HCT116 (cell line): ENCODE measurements at regions not wholly inside any gene's neighbourhood (a gene's known extent, or its start where the extent isn't known, plus 50 kb on each side); places are given as distances from the start of the nearest gene placed in this dataset.

Experiments used
- ATAC-seq: fragments of 200-7000 bp; cut with Tn5 transposase; 2 replicates; pipeline ENCODE4 v1.9.1; 2020; ENCODE audit warnings: mild to moderate bottlenecking, moderate library complexity
- BruUV-seq: library from RNA; stranded (reverse); fragments of 400-500 nt; replicated peaks from 2 replicates; lab custom pipeline; 2021; lab: Mats Ljungman, UMichigan
- CTCF ChIA-PET: fragments of 300-600 bp; sonication (Branson Sonifier 250); formaldehyde crosslinking; loops from one replicate; lab custom pipeline; 2021; ENCODE audit warnings: antibody characterized with exemption; lab: Charles Lee
- POLR2A ChIA-PET: fragments of 300-600, 350-600 bp; sonication (Branson Sonifier 250); formaldehyde crosslinking; loops from one replicate; lab custom pipeline; 2021; ENCODE audit warnings: antibody characterized with exemption; lab: Charles Lee
- RAD21 ChIA-PET, 2 experiments: fragments of 300-600 bp; sonication (Branson Sonifier 250); formaldehyde crosslinking; loops; one replicate each; lab custom pipeline; 2023; ENCODE audit warnings: low total read pairs in 2 of 2; ENCODE audit not compliant: uncharacterized antibody in 2 of 2, unreplicated experiment in 2 of 2, low non-redundant PET in 1 of 2; lab: Charles Lee
- DNase-seq: peaks from one replicate; pipeline ENCODE4 v3.0.0-alpha.2; 2010; ENCODE audit warnings: low read depth, low spot score
- H2AFZ ChIP-seq: fragments of 200-600 bp; shearing (Covaris generic), sonication (generic); 2 replicates; pipeline ENCODE4 v1.6.1; 2017; ENCODE audit warnings: low read depth, mixed run types, mixed read lengths, antibody characterized with exemption, low read length; ENCODE audit not compliant: poor library complexity, severe bottlenecking
- H3K27ac ChIP-seq: 2 replicates; pipeline ENCODE4 v1.5.1; 2012; ENCODE audit warnings: low read depth, low read length
- H3K27me3 ChIP-seq: fragments of 200-600 bp; sonication (generic); 2 replicates; pipeline ENCODE4 v1.6.1; 2016; ENCODE audit warnings: mixed run types, low read length, mixed read lengths; ENCODE audit not compliant: insufficient read depth
- H3K36me3 ChIP-seq, 2 experiments: fragments of 200-500 bp in 1 of 2; fragments of 200-600 bp in 1 of 2; sonication (Bioruptor generic) in 1 of 2; sonication (generic) in 1 of 2; 2 replicates each; pipeline versions ENCODE4 v1.5.1 to v1.6.1; 2014 to 2016; ENCODE audit warnings: low read length in 2 of 2, inconsistent platforms in 1 of 2, mixed read lengths in 1 of 2, mixed run types in 1 of 2; ENCODE audit not compliant: insufficient read depth in 2 of 2, control insufficient read depth in 1 of 2
- H3K4me1 ChIP-seq, 2 experiments: fragments of 200-600 bp in 1 of 2; sonication (generic) in 1 of 2; 2 replicates each; pipeline versions ENCODE4 v1.5.1 to v1.6.1; 2012 to 2017; ENCODE audit warnings: low read length in 2 of 2, inconsistent platforms in 1 of 2, mild to moderate bottlenecking in 1 of 2, mixed read lengths in 1 of 2, mixed run types in 1 of 2, moderate library complexity in 1 of 2; ENCODE audit not compliant: insufficient read depth in 2 of 2, control insufficient read depth in 1 of 2
- H3K4me2 ChIP-seq: fragments of 200-600 bp; sonication (generic); 2 replicates; pipeline ENCODE4 v1.6.1; 2017; ENCODE audit warnings: mixed run types, low read length, mixed read lengths
- H3K4me3 ChIP-seq, 2 experiments: fragments of 200-600 bp in 1 of 2; sonication (generic) in 1 of 2; replicated peaks in 1 of 2; 2 replicates each; pipeline ENCODE4 v1.5.1; 2011 to 2016; ENCODE audit warnings: low read length in 2 of 2, control low read depth in 1 of 2, low read depth in 1 of 2, mild to moderate bottlenecking in 1 of 2, mixed read lengths in 1 of 2, mixed run types in 1 of 2
- H3K79me2 ChIP-seq: fragments of 200-600 bp; sonication (generic); 2 replicates; pipeline ENCODE4 v1.6.1; 2017; ENCODE audit warnings: mild to moderate bottlenecking, mixed run types, low read length, moderate library complexity, mixed read lengths; ENCODE audit not compliant: insufficient read depth
- H3K9ac ChIP-seq: fragments of 200-600 bp; sonication (generic); 2 replicates; pipeline ENCODE4 v1.6.1; 2016; ENCODE audit warnings: low read length, mixed read lengths
- H3K9me2 ChIP-seq: fragments of 200-600 bp; sonication (generic), shearing (Covaris generic); 2 replicates; pipeline ENCODE4 v1.6.1; 2017; ENCODE audit warnings: mixed run types, mild to moderate bottlenecking, moderate library complexity; ENCODE audit not compliant: insufficient read depth
- H3K9me3 ChIP-seq, 2 experiments: fragments of 200-500 bp in 1 of 2; fragments of 200-600 bp in 1 of 2; sonication (Bioruptor generic) in 1 of 2; sonication (generic) in 1 of 2; 2 replicates each; pipeline ENCODE4 v1.6.1; 2014 to 2017; ENCODE audit warnings: low read length in 2 of 2, mixed read lengths in 2 of 2, inconsistent platforms in 1 of 2, low read depth in 1 of 2, mild to moderate bottlenecking in 1 of 2, mixed run types in 1 of 2, moderate library complexity in 1 of 2; ENCODE audit not compliant: control insufficient read depth in 1 of 2, insufficient read depth in 1 of 2
- H4K20me1 ChIP-seq: fragments of 200-600 bp; sonication (generic), shearing (Covaris generic); 2 replicates; pipeline ENCODE4 v1.6.1; 2017; ENCODE audit warnings: mixed run types, mild to moderate bottlenecking, moderate library complexity; ENCODE audit not compliant: insufficient read depth
- ATF3 ChIP-seq: IDR thresholded peaks from 2 replicates; pipeline ENCODE4 v1.6.1; 2012
- CBX3 ChIP-seq: IDR thresholded peaks from 2 replicates; pipeline ENCODE4 v1.6.1; 2012; ENCODE audit warnings: low read depth
- CEBPB ChIP-seq: IDR thresholded peaks from 2 replicates; pipeline ENCODE4 v1.6.1; 2012; ENCODE audit warnings: low read depth
- CTCF ChIP-seq, 3 experiments: fragments of 200-600 bp in 1 of 3; sonication (generic) in 1 of 3; IDR thresholded peaks in 2 of 3; conservative IDR thresholded peaks in 1 of 3; 2 replicates each; pipeline ENCODE4 v1.5.1; 2012 to 2017; ENCODE audit warnings: low read depth in 2 of 3, low read length in 2 of 3, antibody characterized with exemption in 1 of 3, borderline replicate concordance in 1 of 3, control low read depth in 1 of 3, mild to moderate bottlenecking in 1 of 3, mixed read lengths in 1 of 3, mixed run types in 1 of 3, moderate library complexity in 1 of 3; ENCODE audit not compliant: insufficient read depth in 1 of 3
- ELF1 ChIP-seq: IDR thresholded peaks from 2 replicates; pipeline ENCODE4 v1.6.1; 2012; ENCODE audit warnings: low read depth, borderline replicate concordance
- EZH2 ChIP-seq: fragments of 200-600 bp; sonication (generic); IDR thresholded peaks from 2 replicates; pipeline ENCODE4 v1.6.1; 2017; ENCODE audit warnings: antibody characterized with exemption, mixed run types
- MAX ChIP-seq: IDR thresholded peaks from 2 replicates; pipeline ENCODE4 v1.6.1; 2012
- SP1 ChIP-seq: IDR thresholded peaks from 2 replicates; pipeline ENCODE4 v1.6.1; 2012; ENCODE audit warnings: low read depth
- ZBTB33 ChIP-seq: IDR thresholded peaks from 2 replicates; pipeline ENCODE4 v1.6.1; 2011; ENCODE audit warnings: mild to moderate bottlenecking, low read length, moderate library complexity; ENCODE audit not compliant: insufficient replicate concordance; ENCODE audit errors: extremely low read depth
- ZNF274 ChIP-seq: fragments of 200-500 bp; sonication (Bioruptor generic); IDR thresholded peaks from 2 replicates; pipeline ENCODE4 v1.6.1; 2014; ENCODE audit warnings: mild to moderate bottlenecking, low read depth, low read length, inconsistent platforms
- intact Hi-C: fragments of 100-400 bp; cut with micrococcal nuclease; formaldehyde crosslinking; loops from 2 replicates; pipeline ENCODE4 v1.10.0; 2022

- no peak for ATAC-seq
- no TSS peak for BruUV-seq
- Histone ChIP-seq H3K27me3 (no peaks in the 10 kb centered on the region), H2AFZ (no peak overlapping the region), H3K27ac (no peak overlapping the region), H3K9me3 (peaks cover 4 to 24% of the 10 kb centered on the region in 2 experiments; a peak in 2 of 4 replicates), H3K9ac (no peak overlapping the region), H3K9me2 (no peaks in the 10 kb centered on the region), H4K20me1 (no peaks in the 10 kb centered on the region), H3K4me1 (no peaks in the 10 kb centered on the region), H3K4me2 (no peak overlapping the region), H3K4me3 (no peak overlapping the region), H3K79me2 (no peaks in the 10 kb centered on the region), H3K36me3 (no peaks in the 10 kb centered on the region)
- ChIA-PET CTCF (no interaction called here), RAD21 (no interaction called here), POLR2A (no interaction called here)
- DNase-seq = no peak
- no peak for TF ChIP-seq ZBTB33
- TF ChIP-seq MAX = no peak
- no peak for TF ChIP-seq ELF1
- no peak for TF ChIP-seq EZH2
- TF ChIP-seq ZNF274 = no peak
- no peak for TF ChIP-seq SP1
- no peak for TF ChIP-seq CBX3
- no peak for TF ChIP-seq CEBPB
- TF ChIP-seq ATF3 = no peak
- no peak for TF ChIP-seq CTCF (IDR thresholded peaks at IDR 0.05 in 2 of 3, conservative IDR thresholded peaks at IDR 0.05 in 1 of 3; ENCODE audit: borderline replicate concordance in 1 of 3, insufficient read depth in 1 of 3, low read depth in 2 of 3, low read length in 2 of 3)
- intact Hi-C loops = no loop called here
Observed at GRCh38 chr21:16378525-16378924, 648.7 kb downstream of the USP25 start.
